Panc1 (cell line): ENCODE measurements at regions not wholly inside any gene's neighbourhood (a gene's known extent, or its start where the extent isn't known, plus 50 kb on each side); places are given as distances from the start of the nearest gene placed in this dataset.

ENCODE experiments used
- CTCF ChIP-seq: fragments of 450-650 bp; IDR thresholded peaks from 2 replicates; pipeline ENCODE4 v1.5.1; 2017; ENCODE audit warnings: mild to moderate bottlenecking
- POLR2AphosphoS5 ChIP-seq: IDR thresholded peaks from 2 replicates; pipeline ENCODE4 v1.6.1; 2012; ENCODE audit warnings: mild to moderate bottlenecking, low read depth, low read length, moderate library complexity
- REST ChIP-seq, 2 experiments: IDR thresholded peaks; 2 replicates each; pipeline ENCODE4 v1.6.1; 2011 to 2012; ENCODE audit warnings: low read depth in 2 of 2, control low read depth in 1 of 2, low read length in 1 of 2, mild to moderate bottlenecking in 1 of 2, moderate library complexity in 1 of 2; ENCODE audit not compliant: insufficient read depth in 1 of 2
- SIN3A ChIP-seq: IDR thresholded peaks from 2 replicates; pipeline ENCODE4 v1.6.1; 2012; ENCODE audit warnings: low read depth, mild to moderate bottlenecking, low read length, moderate library complexity, borderline replicate concordance; ENCODE audit not compliant: insufficient read depth
- TCF7L2 ChIP-seq: IDR thresholded peaks from 2 replicates; pipeline ENCODE4 v1.6.1; 2011; ENCODE audit warnings: mild to moderate bottlenecking, low read depth, low read length, inconsistent platforms

DNA sequence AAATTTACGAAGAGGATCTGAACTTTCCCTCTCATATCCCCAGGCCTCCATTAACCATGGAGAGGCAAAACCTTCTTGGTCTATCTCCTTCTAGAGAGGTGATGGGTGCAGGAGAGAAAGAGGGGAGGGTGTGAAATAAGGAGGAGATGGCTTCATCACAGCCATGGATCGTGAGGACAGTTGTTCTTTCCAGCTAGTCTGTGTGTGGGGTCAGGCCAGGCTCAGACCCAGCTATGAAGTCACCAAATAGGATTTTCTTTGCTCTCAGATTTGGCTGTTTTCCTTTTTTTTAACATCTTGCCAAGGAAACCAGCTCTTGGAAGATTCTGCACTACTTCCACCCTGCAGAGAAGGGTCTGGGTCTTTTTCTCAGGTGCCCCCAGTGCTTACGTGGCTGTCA lies 64.9 kb upstream of the FAM181A start:
- TF ChIP-seq CTCF (no peak), REST (IDR thresholded peaks at IDR 0.05; ENCODE audit: insufficient read depth in 1 of 2, low read depth in 2 of 2, low read length in 1 of 2) (no peak), TCF7L2 (no peak), POLR2AphosphoS5 (no peak), SIN3A (no peak)
